ENCODE measurements at regions not wholly inside any gene's neighbourhood (a gene's known extent, or its start where the extent isn't known, plus 50 kb on each side); places are given as distances from the start of the nearest gene placed in this dataset.

DNA sequence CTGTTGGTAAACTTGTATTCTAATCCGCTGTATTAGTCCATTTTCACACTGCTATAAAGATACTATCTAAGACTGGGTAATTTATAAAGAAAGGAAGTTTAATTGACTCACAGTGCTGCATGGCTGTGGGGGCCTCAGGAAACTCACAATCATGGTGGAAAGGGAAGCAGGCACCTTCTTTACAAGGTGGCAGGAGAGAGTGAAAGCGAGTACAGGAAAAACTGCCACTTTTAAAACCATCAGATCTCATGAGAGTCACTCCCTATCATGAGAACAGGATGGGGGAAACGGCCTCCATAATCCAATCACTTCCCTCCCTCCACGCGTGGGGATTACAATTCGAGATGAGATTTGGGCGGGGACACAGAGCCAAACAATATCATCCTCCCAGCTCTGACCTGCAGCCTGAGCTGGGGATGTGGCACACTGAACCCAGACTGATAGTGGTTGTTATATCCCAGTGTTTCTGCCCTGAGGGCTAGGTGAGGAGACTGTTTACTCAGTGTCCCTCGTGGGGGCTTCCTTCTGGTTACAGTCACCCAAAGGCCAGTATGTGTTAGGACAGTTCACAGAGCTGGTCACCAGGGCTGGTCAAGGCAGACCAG, 488.3 kb downstream of the KDM4C start:
- in situ Hi-C loops (cut with HindIII; ENCODE audit: low sequenced_read_pairs), result no loop called here
- DNase-seq (ENCODE audit: low read depth), result no peak
- H3K4me3 ChIP-seq (ENCODE audit: low read depth, low read length), result no peak overlapping the region
- TF ChIP-seq, protein P1, sequence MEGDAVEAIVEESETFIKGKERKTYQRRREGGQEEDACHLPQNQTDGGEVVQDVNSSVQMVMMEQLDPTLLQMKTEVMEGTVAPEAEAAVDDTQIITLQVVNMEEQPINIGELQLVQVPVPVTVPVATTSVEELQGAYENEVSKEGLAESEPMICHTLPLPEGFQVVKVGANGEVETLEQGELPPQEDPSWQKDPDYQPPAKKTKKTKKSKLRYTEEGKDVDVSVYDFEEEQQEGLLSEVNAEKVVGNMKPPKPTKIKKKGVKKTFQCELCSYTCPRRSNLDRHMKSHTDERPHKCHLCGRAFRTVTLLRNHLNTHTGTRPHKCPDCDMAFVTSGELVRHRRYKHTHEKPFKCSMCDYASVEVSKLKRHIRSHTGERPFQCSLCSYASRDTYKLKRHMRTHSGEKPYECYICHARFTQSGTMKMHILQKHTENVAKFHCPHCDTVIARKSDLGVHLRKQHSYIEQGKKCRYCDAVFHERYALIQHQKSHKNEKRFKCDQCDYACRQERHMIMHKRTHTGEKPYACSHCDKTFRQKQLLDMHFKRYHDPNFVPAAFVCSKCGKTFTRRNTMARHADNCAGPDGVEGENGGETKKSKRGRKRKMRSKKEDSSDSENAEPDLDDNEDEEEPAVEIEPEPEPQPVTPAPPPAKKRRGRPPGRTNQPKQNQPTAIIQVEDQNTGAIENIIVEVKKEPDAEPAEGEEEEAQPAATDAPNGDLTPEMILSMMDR (IDR thresholded peaks at IDR 0.05; ENCODE audit: low read depth, low read length, missing control alignments), result no peak

DNA sequence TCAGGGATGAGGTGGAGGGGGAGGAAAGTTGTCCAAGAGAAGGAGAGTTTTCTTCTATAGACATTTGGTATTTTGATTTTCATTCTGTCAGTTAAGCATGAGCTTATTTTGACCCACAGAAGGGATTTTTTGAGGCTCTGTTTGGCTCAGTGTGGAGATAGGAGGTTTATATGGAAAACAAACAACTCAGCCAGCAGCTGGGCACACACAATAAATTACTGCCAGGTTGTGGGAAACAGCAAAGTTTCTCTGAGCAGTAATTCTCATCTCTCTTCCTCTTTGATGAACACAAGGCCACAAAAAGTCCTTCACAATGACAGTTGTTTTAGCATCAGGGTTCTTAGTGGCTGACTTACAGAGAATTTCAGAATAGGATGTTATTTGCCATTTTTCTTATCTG, 486.1 kb downstream of the KDM4C start:
- no peak overlapping the region for H3K4me3 ChIP-seq (ENCODE audit: low read depth, low read length)
- DNase-seq (ENCODE audit: low read depth), result no peak
- TF ChIP-seq, protein P1 (IDR thresholded peaks at IDR 0.05; ENCODE audit: low read depth, low read length, missing control alignments), result no peak
- in situ Hi-C loops (cut with HindIII; ENCODE audit: low sequenced_read_pairs), result no loop called here

DNA sequence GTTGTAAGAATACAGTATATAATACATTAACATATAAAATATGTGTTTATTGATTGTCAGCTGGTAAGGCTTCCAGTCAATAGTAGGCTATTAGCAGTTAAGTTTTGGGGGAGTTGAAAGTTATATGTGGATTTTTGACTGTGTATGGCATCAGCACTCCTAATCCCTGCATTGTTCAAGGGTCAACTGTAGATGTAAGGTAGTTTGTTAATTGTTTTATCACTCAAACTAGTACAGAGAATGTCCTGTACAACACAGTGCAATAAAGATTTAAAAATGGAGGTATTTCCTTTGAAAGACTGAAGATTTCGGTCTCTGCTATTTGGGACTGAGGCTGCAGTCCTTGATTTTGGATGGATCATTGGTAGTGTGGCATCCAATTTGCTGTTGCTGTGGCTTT, 484.4 kb downstream of the KDM4C start:
- in situ Hi-C loops (cut with HindIII; ENCODE audit: low sequenced_read_pairs), result no loop called here
- H3K4me3 ChIP-seq (ENCODE audit: low read depth, low read length), result no peak overlapping the region
- no peak for DNase-seq (ENCODE audit: low read depth)
- TF ChIP-seq, protein P1 (IDR thresholded peaks at IDR 0.05; ENCODE audit: low read depth, low read length, missing control alignments), result no peak

DNA sequence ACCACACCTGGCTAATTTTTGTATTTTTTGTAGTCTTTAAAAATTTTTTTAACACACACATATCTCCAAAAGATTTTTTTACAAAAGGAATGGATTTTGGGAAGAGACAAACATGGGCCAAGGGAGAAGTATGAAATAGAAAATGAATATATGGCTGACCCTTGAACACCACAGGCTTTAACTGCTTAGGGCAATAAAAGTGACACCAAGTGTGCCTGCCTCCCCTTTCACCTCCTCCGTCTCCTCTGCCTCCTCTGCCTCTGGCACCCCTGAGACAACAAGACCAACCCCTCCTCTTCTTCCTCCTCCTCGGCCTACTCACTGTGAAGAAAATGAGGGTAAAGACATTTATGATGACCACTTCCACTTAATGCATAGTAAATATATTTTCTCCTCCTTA, 483.9 kb downstream of the KDM4C start:
- TF ChIP-seq, protein P1 (IDR thresholded peaks at IDR 0.05; ENCODE audit: low read depth, low read length, missing control alignments), result no peak
- H3K4me3 ChIP-seq (ENCODE audit: low read depth, low read length), result no peak overlapping the region
- in situ Hi-C loops (cut with HindIII; ENCODE audit: low sequenced_read_pairs), result no loop called here
- DNase-seq (ENCODE audit: low read depth), result no peak

DNA sequence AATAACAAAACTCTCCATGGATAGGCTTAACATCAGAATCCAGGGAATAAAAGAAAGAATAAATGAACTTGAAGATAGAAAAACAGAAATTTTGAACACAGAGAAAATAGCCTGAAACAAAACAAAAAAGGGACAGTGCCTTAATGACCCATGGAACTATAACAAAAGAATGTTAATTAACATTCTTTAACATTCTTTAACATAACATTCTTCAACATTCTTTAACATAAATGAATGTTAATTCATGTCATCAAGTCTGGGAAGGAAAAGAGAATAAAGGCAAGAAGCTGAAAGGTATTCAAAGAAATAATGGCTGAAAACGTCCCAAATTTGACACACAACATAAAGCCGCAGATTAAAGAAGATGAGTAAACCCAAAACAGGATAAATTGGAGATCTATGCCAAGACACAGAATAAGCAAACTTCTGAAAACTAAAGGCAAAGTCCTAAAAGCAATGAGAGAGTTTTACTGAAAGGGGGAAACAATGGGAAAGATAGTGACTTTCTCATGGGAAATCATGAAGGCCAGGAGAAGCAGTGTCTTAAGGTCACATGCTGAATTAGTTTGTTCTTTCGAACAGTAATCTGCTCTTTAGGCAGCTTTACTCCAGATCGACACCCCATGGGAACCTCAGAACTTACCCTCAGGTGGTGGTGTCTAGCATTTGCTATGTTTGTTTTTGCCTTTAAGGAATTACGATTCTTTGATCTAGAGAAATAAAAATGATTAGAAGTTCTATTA, 483.0 kb downstream of the KDM4C start:
- TF ChIP-seq, protein P1 (IDR thresholded peaks at IDR 0.05; ENCODE audit: low read depth, low read length, missing control alignments), result no peak
- DNase-seq (ENCODE audit: low read depth), result no peak
- in situ Hi-C loops (cut with HindIII; ENCODE audit: low sequenced_read_pairs), result no loop called here
- no peak overlapping the region for H3K4me3 ChIP-seq (ENCODE audit: low read depth, low read length)

DNA sequence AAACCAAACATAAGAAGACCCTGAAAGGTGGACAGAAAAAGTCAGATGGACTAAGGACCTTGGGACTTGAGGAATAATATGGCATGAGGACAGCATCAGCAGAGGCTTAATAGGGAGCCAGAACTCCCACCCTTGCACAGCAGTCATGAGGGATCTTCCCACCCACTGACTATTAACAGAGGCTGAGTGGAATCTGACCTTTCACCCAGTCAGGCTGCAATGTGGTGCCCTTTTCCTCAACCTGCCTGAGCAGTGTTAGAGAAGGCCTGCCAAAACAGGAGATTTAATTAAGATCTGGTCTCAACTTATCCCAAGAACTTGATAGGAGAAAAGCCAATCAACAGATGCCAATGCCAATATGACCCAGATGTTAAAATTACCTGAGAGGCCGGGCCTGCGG, 481.9 kb downstream of the KDM4C start:
- no peak for DNase-seq (ENCODE audit: low read depth)
- no peak overlapping the region for H3K4me3 ChIP-seq (ENCODE audit: low read depth, low read length)
- in situ Hi-C loops (cut with HindIII; ENCODE audit: low sequenced_read_pairs), result no loop called here
- TF ChIP-seq, protein P1 (IDR thresholded peaks at IDR 0.05; ENCODE audit: low read depth, low read length, missing control alignments), result no peak

Data from astrocyte of the cerebellum (primary cell).